Neuronal stem cell (in vitro differentiated cells): ENCODE measurements at regions not wholly inside any gene's neighbourhood (a gene's known extent, or its start where the extent isn't known, plus 50 kb on each side); places are given as distances from the start of the nearest gene placed in this dataset.
"Not testable (repeated sequence)": the region's sequence is repeated elsewhere in the genome, so short reads cannot be mapped to it uniquely, and the experiment has no call there.

Source experiments
- DNase-seq: peaks from one replicate; pipeline ENCODE4 v3.0.0-alpha.2; 2013; ENCODE audit warnings: low spot score
- H2AFZ ChIP-seq: one replicate; pipeline ENCODE4 v1.6.1; 2013; ENCODE audit warnings: mild to moderate bottlenecking, low read length, inconsistent platforms
- H2AK5ac ChIP-seq: 2 replicates; pipeline ENCODE4 v1.6.1; 2013; ENCODE audit warnings: low read depth, mild to moderate bottlenecking, inconsistent platforms, low read length, moderate library complexity, mixed read lengths
- H2BK120ac ChIP-seq: 2 replicates; pipeline ENCODE4 v1.6.1; 2013; ENCODE audit warnings: low read depth, mild to moderate bottlenecking, inconsistent platforms, low read length, moderate library complexity, mixed read lengths
- H2BK12ac ChIP-seq: one replicate; pipeline ENCODE4 v1.6.1; 2013; ENCODE audit warnings: low read length, inconsistent platforms
- H2BK15ac ChIP-seq: 2 replicates; pipeline ENCODE4 v1.6.1; 2013; ENCODE audit warnings: mild to moderate bottlenecking, low read length, inconsistent platforms, mixed read lengths
- H2BK5ac ChIP-seq: one replicate; pipeline ENCODE4 v1.6.1; 2013; ENCODE audit warnings: inconsistent platforms, mild to moderate bottlenecking, low read length, moderate library complexity
- H3K14ac ChIP-seq: one replicate; pipeline ENCODE4 v1.6.1; 2013; ENCODE audit warnings: low read length, inconsistent platforms
- H3K18ac ChIP-seq: 2 replicates; pipeline ENCODE4 v1.6.1; 2013; ENCODE audit warnings: low read length, inconsistent platforms
- H3K23ac ChIP-seq: 2 replicates; pipeline ENCODE4 v1.6.1; 2013; ENCODE audit warnings: low read depth, mild to moderate bottlenecking, mixed read lengths, low read length, inconsistent platforms; ENCODE audit not compliant: poor library complexity
- H3K27ac ChIP-seq: replicated peaks from 3 replicates; pipeline ENCODE4 v1.5.1; 2013; ENCODE audit warnings: low read length, inconsistent platforms
- H3K27me3 ChIP-seq, 3 experiments: 2 replicates each; pipeline ENCODE4 v1.6.1; 2013; ENCODE audit warnings: low read length in 3 of 3, mild to moderate bottlenecking in 2 of 3, inconsistent platforms in 1 of 3, low read depth in 1 of 3, mixed read lengths in 1 of 3, moderate library complexity in 1 of 3; ENCODE audit not compliant: control insufficient read depth in 3 of 3, insufficient read depth in 3 of 3
- H3K36me3 ChIP-seq, 2 donors: replicated peaks in 1 of 2; 2 replicates each; pipeline ENCODE4 v1.6.1; 2013; ENCODE audit warnings: low read length in 2 of 2; ENCODE audit not compliant: control insufficient read depth in 2 of 2, insufficient read depth in 2 of 2
- H3K4ac ChIP-seq: 2 replicates; pipeline ENCODE4 v1.6.1; 2013; ENCODE audit warnings: inconsistent platforms, mild to moderate bottlenecking, low read length, moderate library complexity
- H3K4me1 ChIP-seq, 2 donors: 1 replicate in 1 of 2; 2 replicates in 1 of 2; pipeline ENCODE4 v1.6.1; 2013; ENCODE audit warnings: low read length in 2 of 2, low read depth in 1 of 2; ENCODE audit not compliant: control insufficient read depth in 2 of 2, insufficient read depth in 1 of 2
- H3K4me2 ChIP-seq: one replicate; pipeline ENCODE4 v1.6.1; 2013; ENCODE audit warnings: mild to moderate bottlenecking, low read length, inconsistent platforms; ENCODE audit not compliant: insufficient read depth, poor library complexity, severe bottlenecking
- H3K4me3 ChIP-seq, 2 donors: 2 replicates each; pipeline ENCODE4 v1.5.1; 2013; ENCODE audit warnings: low read length in 2 of 2, mild to moderate bottlenecking in 2 of 2, inconsistent platforms in 1 of 2, moderate library complexity in 1 of 2
- H3K79me1 ChIP-seq: one replicate; pipeline ENCODE4 v1.6.1; 2013; ENCODE audit warnings: low read depth, mild to moderate bottlenecking, inconsistent platforms, low read length, moderate library complexity
- H3K9ac ChIP-seq: one replicate; pipeline ENCODE4 v1.6.1; 2013; ENCODE audit warnings: mild to moderate bottlenecking, low read depth, low read length, inconsistent platforms; ENCODE audit not compliant: poor library complexity
- H3K9me3 ChIP-seq, 2 donors: replicated peaks in 1 of 2; 2 replicates each; pipeline versions ENCODE3 to v1.6.1; 2013; ENCODE audit warnings: low read length in 2 of 2, mild to moderate bottlenecking in 2 of 2, inconsistent platforms in 1 of 2, low read depth in 1 of 2, mixed read lengths in 1 of 2, moderate library complexity in 1 of 2; ENCODE audit not compliant: control insufficient read depth in 2 of 2, insufficient read depth in 1 of 2
- H4K8ac ChIP-seq: one replicate; pipeline ENCODE4 v1.6.1; 2013; ENCODE audit warnings: low read depth, mild to moderate bottlenecking, inconsistent platforms, low read length, moderate library complexity
- H4K91ac ChIP-seq: one replicate; pipeline ENCODE4 v1.6.1; 2013; ENCODE audit warnings: low read length, low read depth, mild to moderate bottlenecking, inconsistent platforms; ENCODE audit not compliant: poor library complexity
- WGBS, 2 donors: extraction: QIAGEN DNeasy Blood & Tissue Kit; methylation state at CpG; one replicate each; pipeline ENCODE4 v1.1.7; 2013; ENCODE audit warnings: missing lambda C conversion rate in 2 of 2, mixed read lengths in 1 of 2; ENCODE audit not compliant: insufficient read length in 2 of 2, insufficient replicate concordance in 1 of 2; ENCODE audit errors: extremely low coverage in 2 of 2; 5-methylcytosine and 5-hydroxymethylcytosine counted together

- no peaks in the 10 kb centered on the region for H3K36me3 ChIP-seq
- H3K18ac ChIP-seq: no peak overlapping the region
- no peak overlapping the region for H3K23ac ChIP-seq
- no peak overlapping the region for H3K4me2 ChIP-seq
- H3K27me3 ChIP-seq: no peaks in the 10 kb centered on the region
- no peak overlapping the region for H2AK5ac ChIP-seq
- no peak overlapping the region for H2BK15ac ChIP-seq
- no peak overlapping the region for H3K4ac ChIP-seq
- H2BK12ac ChIP-seq: no peak overlapping the region
- H3K4me3 ChIP-seq: no peak overlapping the region
- no peak overlapping the region for H2BK120ac ChIP-seq
- no peak overlapping the region for H2AFZ ChIP-seq
- H4K91ac ChIP-seq: no peak overlapping the region
- no peak overlapping the region for H4K8ac ChIP-seq
- no peak for DNase-seq
- no peak overlapping the region for H3K14ac ChIP-seq
- no peak overlapping the region for H2BK5ac ChIP-seq
- no CpG with 5 or more reads among the region's 1 CpG for WGBS, 2 donors
- peaks cover 0 to 3% of the 10 kb centered on the region in 2 donors for H3K4me1 ChIP-seq
- H3K79me1 ChIP-seq: no peaks in the 10 kb centered on the region
- peaks cover 0 to 6% of the 10 kb centered on the region in 2 donors for H3K9me3 ChIP-seq
- no peak overlapping the region for H3K9ac ChIP-seq
- no peak overlapping the region for H3K27ac ChIP-seq
These were observed 135.8 kb upstream of the PLXNC1 start for GRCh38 chr12:94012590-94012989.

- H2BK120ac ChIP-seq, H2AFZ ChIP-seq, H3K18ac ChIP-seq, H3K79me1 ChIP-seq, H3K4ac ChIP-seq, H4K8ac ChIP-seq, H3K9ac ChIP-seq, DNase-seq, H3K14ac ChIP-seq, H3K4me1 ChIP-seq, H3K4me3 ChIP-seq, H2BK15ac ChIP-seq, H2BK12ac ChIP-seq, H3K4me2 ChIP-seq, H4K91ac ChIP-seq, H3K36me3 ChIP-seq, H3K27me3 ChIP-seq, H3K27ac ChIP-seq, H2AK5ac ChIP-seq, H3K23ac ChIP-seq, H2BK5ac ChIP-seq, H3K9me3 ChIP-seq: not testable (repeated sequence)
- no CpG with 5 or more reads among the region's 2 CpGs for WGBS, 2 donors
These were observed 131.1 kb upstream of the PLXNC1 start for GRCh38 chr12:94017247-94017646.

GRCh38 chr12:94020335-94020734, 128.0 kb upstream of the PLXNC1 start:
- H3K27ac ChIP-seq: no peak overlapping the region
- no peak overlapping the region for H2BK15ac ChIP-seq
- no peak overlapping the region for H2AK5ac ChIP-seq
- H3K27me3 ChIP-seq: no peaks in the 10 kb centered on the region
- H2AFZ ChIP-seq: no peak overlapping the region
- H4K8ac ChIP-seq: no peak overlapping the region
- no CpG with 5 or more reads among the region's 1 CpG for WGBS, 2 donors
- H3K23ac ChIP-seq: no peak overlapping the region
- H3K9me3 ChIP-seq: peaks cover 6 to 8% of the 10 kb centered on the region in 2 donors
- H3K4me2 ChIP-seq: no peak overlapping the region
- no peak overlapping the region for H2BK5ac ChIP-seq
- H3K4me1 ChIP-seq: no peaks in the 10 kb centered on the region
- H3K18ac ChIP-seq: no peak overlapping the region
- H3K9ac ChIP-seq: no peak overlapping the region
- no peak overlapping the region for H2BK12ac ChIP-seq
- no peaks in the 10 kb centered on the region for H3K36me3 ChIP-seq
- no peak overlapping the region for H4K91ac ChIP-seq
- H3K14ac ChIP-seq: no peak overlapping the region
- no peak for DNase-seq
- no peak overlapping the region for H2BK120ac ChIP-seq
- H3K4me3 ChIP-seq: no peak overlapping the region
- no peak overlapping the region for H3K4ac ChIP-seq
- no peaks in the 10 kb centered on the region for H3K79me1 ChIP-seq

GRCh38 chr12:94023879-94024278, 124.5 kb upstream of the PLXNC1 start:
- DNase-seq: no peak
- no peak overlapping the region for H2BK5ac ChIP-seq
- no peak overlapping the region for H3K18ac ChIP-seq
- H3K14ac ChIP-seq: no peak overlapping the region
- H3K4me1 ChIP-seq: peaks cover 0 to 2% of the 10 kb centered on the region in 2 donors
- H3K36me3 ChIP-seq: no peaks in the 10 kb centered on the region
- H3K27me3 ChIP-seq: no peaks in the 10 kb centered on the region
- no peak overlapping the region for H2BK120ac ChIP-seq
- H3K27ac ChIP-seq: no peak overlapping the region
- H3K4ac ChIP-seq: no peak overlapping the region
- no peak overlapping the region for H4K91ac ChIP-seq
- no peak overlapping the region for H3K9ac ChIP-seq
- no peak overlapping the region for H3K4me2 ChIP-seq
- H3K79me1 ChIP-seq: no peaks in the 10 kb centered on the region
- no peak overlapping the region for H2BK15ac ChIP-seq
- no peak overlapping the region for H2AFZ ChIP-seq
- no peak overlapping the region for H2AK5ac ChIP-seq
- H4K8ac ChIP-seq: no peak overlapping the region
- no peak overlapping the region for H2BK12ac ChIP-seq
- H3K23ac ChIP-seq: no peak overlapping the region
- no peak overlapping the region for H3K4me3 ChIP-seq
- peaks cover 3 to 6% of the 10 kb centered on the region in 2 donors for H3K9me3 ChIP-seq
